Panc1 (cell line): ENCODE measurements at regions not wholly inside any gene's neighbourhood (a gene's known extent, or its start where the extent isn't known, plus 50 kb on each side); places are given as distances from the start of the nearest gene placed in this dataset.

ENCODE experiments used
- CTCF ChIP-seq: fragments of 450-650 bp; IDR thresholded peaks from 2 replicates; pipeline ENCODE4 v1.5.1; 2017; ENCODE audit warnings: mild to moderate bottlenecking
- POLR2AphosphoS5 ChIP-seq: IDR thresholded peaks from 2 replicates; pipeline ENCODE4 v1.6.1; 2012; ENCODE audit warnings: mild to moderate bottlenecking, low read depth, low read length, moderate library complexity
- REST ChIP-seq, 2 experiments: IDR thresholded peaks; 2 replicates each; pipeline ENCODE4 v1.6.1; 2011 to 2012; ENCODE audit warnings: low read depth in 2 of 2, control low read depth in 1 of 2, low read length in 1 of 2, mild to moderate bottlenecking in 1 of 2, moderate library complexity in 1 of 2; ENCODE audit not compliant: insufficient read depth in 1 of 2
- SIN3A ChIP-seq: IDR thresholded peaks from 2 replicates; pipeline ENCODE4 v1.6.1; 2012; ENCODE audit warnings: low read depth, mild to moderate bottlenecking, low read length, moderate library complexity, borderline replicate concordance; ENCODE audit not compliant: insufficient read depth

GRCh38 chr4:118587116-118587831, 97.9 kb upstream of the METTL14 start:
- no peak for TF ChIP-seq CTCF
- TF ChIP-seq POLR2AphosphoS5: no peak
- TF ChIP-seq SIN3A: no peak
- no peak for TF ChIP-seq REST (IDR thresholded peaks at IDR 0.05; ENCODE audit: insufficient read depth in 1 of 2, low read depth in 2 of 2, low read length in 1 of 2)
